ENCODE measurements at regions not wholly inside any gene's neighbourhood (a gene's known extent, or its start where the extent isn't known, plus 50 kb on each side); places are given as distances from the start of the nearest gene placed in this dataset.

- Mint-ChIP-seq H3K27me3 (peaks cover 20% of the 10 kb centered on the region), H3K9me3 (peaks cover 11 to 12% of the 10 kb centered on the region in 2 donors), H3K27ac (no peak overlapping the region), H3K4me1 (no peaks in the 10 kb centered on the region), H3K4me3 (no peak overlapping the region)
- no peak for DNase-seq
- no peak for ATAC-seq
These were observed 69.7 kb downstream of the SKA1 start for GRCh38 chr18:50444539-50444938.

- no peak overlapping the region for H3K4me3 Mint-ChIP-seq
- H3K4me1 Mint-ChIP-seq = no peaks in the 10 kb centered on the region
- no peak for ATAC-seq
- H3K27ac Mint-ChIP-seq = no peak overlapping the region
- DNase-seq = no peak
- H3K9me3 Mint-ChIP-seq = peaks cover 11 to 12% of the 10 kb centered on the region in 2 donors
- H3K27me3 Mint-ChIP-seq = peaks cover 20% of the 10 kb centered on the region
These were observed 71.8 kb downstream of the SKA1 start for GRCh38 chr18:50446629-50447028.

- peaks cover 20% of the 10 kb centered on the region for H3K27me3 Mint-ChIP-seq
- H3K9me3 Mint-ChIP-seq = peaks cover 11 to 12% of the 10 kb centered on the region in 2 donors
- H3K4me1 Mint-ChIP-seq = no peaks in the 10 kb centered on the region
- ATAC-seq (no peak), DNase-seq (no peak)
- no peak overlapping the region for H3K27ac Mint-ChIP-seq
- no peak overlapping the region for H3K4me3 Mint-ChIP-seq
These were observed 72.4 kb downstream of the SKA1 start for GRCh38 chr18:50447102-50447741.

GRCh38 chr18:50447952-50448351 lies 73.1 kb downstream of the SKA1 start:
- H3K27ac Mint-ChIP-seq = no peak overlapping the region
- peaks cover 20% of the 10 kb centered on the region for H3K27me3 Mint-ChIP-seq
- no peak overlapping the region for H3K4me3 Mint-ChIP-seq
- ATAC-seq = no peak
- no peak for DNase-seq
- H3K4me1 Mint-ChIP-seq = no peaks in the 10 kb centered on the region
- peaks cover 11 to 12% of the 10 kb centered on the region in 2 donors for H3K9me3 Mint-ChIP-seq

GRCh38 chr18:50451100-50451842 lies 76.4 kb downstream of the SKA1 start:
- H3K9me3 Mint-ChIP-seq = peaks cover 0 to 4% of the 10 kb centered on the region in 2 donors

GRCh38 chr18:50453014-50453680 lies 78.3 kb downstream of the SKA1 start:
- ATAC-seq (no peak), DNase-seq (no peak)
- peaks cover 40% of the 10 kb centered on the region for H3K27me3 Mint-ChIP-seq
- no peaks in the 10 kb centered on the region for H3K4me1 Mint-ChIP-seq
- H3K9me3 Mint-ChIP-seq = peaks cover 0 to 4% of the 10 kb centered on the region in 2 donors
- no peak overlapping the region for H3K27ac Mint-ChIP-seq
- H3K4me3 Mint-ChIP-seq = no peak overlapping the region

More at GRCh38 chr18:50451100-50451842, 76.4 kb downstream of the SKA1 start:
- ATAC-seq (no peak), DNase-seq (no peak)
- peaks cover 37% of the 10 kb centered on the region for H3K27me3 Mint-ChIP-seq
- no peak overlapping the region for H3K27ac Mint-ChIP-seq
- H3K4me3 Mint-ChIP-seq = no peak overlapping the region
- H3K4me1 Mint-ChIP-seq = no peaks in the 10 kb centered on the region

GRCh38 chr18:50453732-50454131 lies 78.9 kb downstream of the SKA1 start:
- no peak for DNase-seq
- no peak for ATAC-seq
- Mint-ChIP-seq H3K27me3 (peaks cover 34% of the 10 kb centered on the region), H3K27ac (no peak overlapping the region), H3K4me1 (no peaks in the 10 kb centered on the region), H3K4me3 (no peak overlapping the region), H3K9me3 (peaks cover under 1 to 5% of the 10 kb centered on the region in 2 donors)

GRCh38 chr18:50454387-50454988 lies 79.6 kb downstream of the SKA1 start:
- Mint-ChIP-seq H3K27me3 (peaks cover 34% of the 10 kb centered on the region), H3K4me3 (no peak overlapping the region)
- no peak for DNase-seq

GRCh38 chr18:50456285-50456684 lies 81.4 kb downstream of the SKA1 start:
- no peaks in the 10 kb centered on the region for H3K4me1 Mint-ChIP-seq
- H3K4me3 Mint-ChIP-seq = no peak overlapping the region
- H3K9me3 Mint-ChIP-seq = peaks cover 0 to 22% of the 10 kb centered on the region in 2 donors
- DNase-seq = no peak
- ATAC-seq = no peak
- H3K27me3 Mint-ChIP-seq = peaks cover 36% of the 10 kb centered on the region
- H3K27ac Mint-ChIP-seq = no peak overlapping the region

More at GRCh38 chr18:50454387-50454988, 79.6 kb downstream of the SKA1 start:
- Mint-ChIP-seq H3K9me3 (peaks cover 0 to 11% of the 10 kb centered on the region in 2 donors), H3K27ac (no peak overlapping the region), H3K4me1 (no peaks in the 10 kb centered on the region)
- no peak for ATAC-seq

GRCh38 chr18:50457639-50458038 lies 82.8 kb downstream of the SKA1 start:
- Mint-ChIP-seq H3K27ac (no peak overlapping the region), H3K9me3 (peaks cover 0 to 22% of the 10 kb centered on the region in 2 donors), H3K27me3 (peaks cover 36% of the 10 kb centered on the region), H3K4me1 (no peaks in the 10 kb centered on the region), H3K4me3 (no peak overlapping the region)
- no peak for DNase-seq
- ATAC-seq = no peak

GRCh38 chr18:50458366-50458765 lies 83.5 kb downstream of the SKA1 start:
- Mint-ChIP-seq H3K9me3 (peaks cover 0 to 22% of the 10 kb centered on the region in 2 donors), H3K27me3 (peaks cover 36% of the 10 kb centered on the region), H3K4me3 (no peak overlapping the region), H3K27ac (no peak overlapping the region), H3K4me1 (no peaks in the 10 kb centered on the region)
- no peak for ATAC-seq
- DNase-seq = no peak

GRCh38 chr18:50458796-50459195 lies 84.0 kb downstream of the SKA1 start:
- Mint-ChIP-seq H3K27me3 (peaks cover 36% of the 10 kb centered on the region), H3K4me3 (no peak overlapping the region), H3K9me3 (peaks cover 0 to 22% of the 10 kb centered on the region in 2 donors), H3K4me1 (no peaks in the 10 kb centered on the region), H3K27ac (no peak overlapping the region)
- ATAC-seq = no peak
- no peak for DNase-seq

- Mint-ChIP-seq H3K9me3 (peaks cover 0 to 22% of the 10 kb centered on the region in 2 donors), H3K27me3 (peaks cover 24% of the 10 kb centered on the region), H3K4me1 (no peaks in the 10 kb centered on the region), H3K4me3 (no peak overlapping the region), H3K27ac (no peak overlapping the region)
- DNase-seq (no peak), ATAC-seq (no peak)
These were observed 85.2 kb downstream of the SKA1 start for GRCh38 chr18:50460062-50460461.

- no peak overlapping the region for H3K27ac Mint-ChIP-seq
- no peak overlapping the region for H3K4me3 Mint-ChIP-seq
- H3K9me3 Mint-ChIP-seq = peaks cover 0 to 22% of the 10 kb centered on the region in 2 donors
- peaks cover 22% of the 10 kb centered on the region for H3K27me3 Mint-ChIP-seq
- no peaks in the 10 kb centered on the region for H3K4me1 Mint-ChIP-seq
- ATAC-seq = no peak
- no peak for DNase-seq
These were observed 85.9 kb downstream of the SKA1 start for GRCh38 chr18:50460716-50461115.

- Mint-ChIP-seq H3K4me3 (no peak overlapping the region), H3K27ac (no peak overlapping the region), H3K4me1 (no peaks in the 10 kb centered on the region), H3K27me3 (peaks cover 17% of the 10 kb centered on the region), H3K9me3 (peaks cover 0 to 22% of the 10 kb centered on the region in 2 donors)
- DNase-seq = no peak
- ATAC-seq = no peak
These were observed 86.4 kb downstream of the SKA1 start for GRCh38 chr18:50461251-50461650.

Data from stimulated activated naive CD8-positive, alpha-beta T cell treated with anti-CD3 and anti-CD28 coated beads, Interleukin-15, amount 100 ng/mL, for 72 hours (primary cell).